ENCODE measurements at regions not wholly inside any gene's neighbourhood (a gene's known extent, or its start where the extent isn't known, plus 50 kb on each side); places are given as distances from the start of the nearest gene placed in this dataset.

- Histone ChIP-seq H3K27me3 (replicated peaks; ENCODE audit: control insufficient read depth, insufficient read depth, low read length) (no peaks in the 10 kb centered on the region), H3K36me3 (ENCODE audit: control insufficient read depth, insufficient read depth, low read length) (no peaks in the 10 kb centered on the region), H3K9me3 (no peaks in the 10 kb centered on the region), H3K4me1 (no peaks in the 10 kb centered on the region; the same call in 1 of the 2 replicates), H3K4me3 (ENCODE audit: low read depth, low read length) (no peak overlapping the region)
- ChIA-PET POLR2A (no interaction called here), CTCF (no interaction called here)
- no peak for TF ChIP-seq CTCF (IDR thresholded peaks at IDR 0.05; ENCODE audit: insufficient read depth in 1 of 2, low read depth in 1 of 2, low read length in 1 of 2, severe bottlenecking in 1 of 2, unreplicated experiment in 1 of 2)
- H3K36me3 Mint-ChIP-seq (ENCODE audit: insufficient read depth, unreplicated experiment) = no peaks in the 10 kb centered on the region
- H3K27ac Mint-ChIP-seq (ENCODE audit: unreplicated experiment) = no peak overlapping the region
- no peak for DNase-seq
- no TSS peak for BruUV-seq (replicated peaks)
- intact Hi-C loops (cut with micrococcal nuclease; ENCODE audit: unreplicated experiment) = no loop called here
- H3K27me3 Mint-ChIP-seq (ENCODE audit: insufficient read depth, unreplicated experiment) = no peaks in the 10 kb centered on the region
- H3K4me1 Mint-ChIP-seq (ENCODE audit: low read depth, unreplicated experiment) = peaks cover 7% of the 10 kb centered on the region
- H3K9me3 Mint-ChIP-seq (ENCODE audit: unreplicated experiment) = peaks cover 10% of the 10 kb centered on the region
- H3K4me3 Mint-ChIP-seq (ENCODE audit: unreplicated experiment) = no peak overlapping the region
Observed at GRCh38 chr6:12516070-12516469, 200.5 kb upstream of the PHACTR1 start.

GRCh38 chr6:12522347-12522746, 194.2 kb upstream of the PHACTR1 start:
- no peaks in the 10 kb centered on the region for H3K36me3 ChIP-seq (ENCODE audit: control insufficient read depth, insufficient read depth, low read length)
- DNase-seq = no peak
- H3K4me3 ChIP-seq (ENCODE audit: low read depth, low read length) = no peak overlapping the region
- Mint-ChIP-seq H3K27me3 (ENCODE audit: insufficient read depth, unreplicated experiment) (no peaks in the 10 kb centered on the region), H3K9me3 (ENCODE audit: unreplicated experiment) (no peaks in the 10 kb centered on the region), H3K4me1 (ENCODE audit: low read depth, unreplicated experiment) (no peaks in the 10 kb centered on the region), H3K4me3 (ENCODE audit: unreplicated experiment) (no peak overlapping the region), H3K27ac (ENCODE audit: unreplicated experiment) (no peak overlapping the region), H3K36me3 (ENCODE audit: insufficient read depth, unreplicated experiment) (no peaks in the 10 kb centered on the region)
- no TSS peak for BruUV-seq (replicated peaks)
- no peaks in the 10 kb centered on the region for H3K27me3 ChIP-seq (replicated peaks; ENCODE audit: control insufficient read depth, insufficient read depth, low read length)
- H3K9me3 ChIP-seq = no peaks in the 10 kb centered on the region
- CTCF ChIA-PET = no interaction called here
- intact Hi-C loops (cut with micrococcal nuclease; ENCODE audit: unreplicated experiment) = no loop called here
- POLR2A ChIA-PET = no interaction called here
- H3K4me1 ChIP-seq = no peaks in the 10 kb centered on the region
- TF ChIP-seq CTCF (IDR thresholded peaks at IDR 0.05; ENCODE audit: insufficient read depth in 1 of 2, low read depth in 1 of 2, low read length in 1 of 2, severe bottlenecking in 1 of 2, unreplicated experiment in 1 of 2) = no peak

GRCh38 chr6:12523726-12524125, 192.8 kb upstream of the PHACTR1 start:
- H3K27ac Mint-ChIP-seq (ENCODE audit: unreplicated experiment) = no peak overlapping the region
- ChIA-PET POLR2A (no interaction called here), CTCF (no interaction called here)
- H3K27me3 Mint-ChIP-seq (ENCODE audit: insufficient read depth, unreplicated experiment) = no peaks in the 10 kb centered on the region
- H3K4me3 Mint-ChIP-seq (ENCODE audit: unreplicated experiment) = no peak overlapping the region
- no peaks in the 10 kb centered on the region for H3K9me3 Mint-ChIP-seq (ENCODE audit: unreplicated experiment)
- BruUV-seq (replicated peaks) = no TSS peak
- TF ChIP-seq CTCF (IDR thresholded peaks at IDR 0.05; ENCODE audit: insufficient read depth in 1 of 2, low read depth in 1 of 2, low read length in 1 of 2, severe bottlenecking in 1 of 2, unreplicated experiment in 1 of 2) = no peak
- no peaks in the 10 kb centered on the region for H3K9me3 ChIP-seq
- no peak for DNase-seq
- H3K36me3 ChIP-seq (ENCODE audit: control insufficient read depth, insufficient read depth, low read length) = no peaks in the 10 kb centered on the region
- H3K4me1 Mint-ChIP-seq (ENCODE audit: low read depth, unreplicated experiment) = peaks cover 9% of the 10 kb centered on the region
- no peaks in the 10 kb centered on the region for H3K36me3 Mint-ChIP-seq (ENCODE audit: insufficient read depth, unreplicated experiment)
- 0 out of 2 replicates have a peak, but pooled peaks cover 10% of the 10 kb centered on the region for H3K4me1 ChIP-seq
- no peaks in the 10 kb centered on the region for H3K27me3 ChIP-seq (replicated peaks; ENCODE audit: control insufficient read depth, insufficient read depth, low read length)
- intact Hi-C loops (cut with micrococcal nuclease; ENCODE audit: unreplicated experiment) = no loop called here
- H3K4me3 ChIP-seq (ENCODE audit: low read depth, low read length) = no peak overlapping the region
